Transverse colon (tissue), 4 donors: ENCODE measurements at regions not wholly inside any gene's neighbourhood (a gene's known extent, or its start where the extent isn't known, plus 50 kb on each side); places are given as distances from the start of the nearest gene placed in this dataset.

Experiments used
- DNase-seq: peaks from one replicate; pipeline ENCODE4 v3.0.0-alpha.2; 2019
- H3K27ac ChIP-seq, 4 donors: fragments of 200-600 bp; sonication (generic); 2 replicates each; pipeline ENCODE4 v1.5.1; 2016 to 2018; ENCODE audit warnings: inconsistent platforms in 4 of 4
- H3K27me3 ChIP-seq: fragments of 200-600 bp; sonication (generic); 2 replicates; pipeline ENCODE4 v1.5.1; 2017; ENCODE audit warnings: inconsistent platforms
- H3K36me3 ChIP-seq, 4 donors: fragments of 200-600 bp; sonication (generic); 2 replicates each; pipeline ENCODE4 v1.5.1; 2017 to 2019; ENCODE audit warnings: inconsistent platforms in 4 of 4
- H3K4me1 ChIP-seq, 4 donors: fragments of 200-600 bp; sonication (generic); 2 replicates each; pipeline ENCODE4 v1.5.1; 2017 to 2020; ENCODE audit warnings: inconsistent platforms in 4 of 4
- H3K4me3 ChIP-seq, 4 donors: fragments of 200-600 bp; sonication (generic); 1 replicate in 1 of 4; 2 replicates in 3 of 4; pipeline versions ENCODE4 v1.5.1 to v1.6.1; 2017 to 2019; ENCODE audit warnings: inconsistent platforms in 4 of 4
- H3K9me3 ChIP-seq, 2 donors: fragments of 200-600 bp; sonication (generic); 2 replicates each; pipeline ENCODE4 v1.5.1; 2017 to 2019; ENCODE audit warnings: inconsistent platforms in 2 of 2
- CTCF ChIP-seq, 5 experiments: fragments of 200-600 bp in 3 of 5; fragments of 450-650 bp in 2 of 5; sonication (generic) in 3 of 5; IDR thresholded peaks; 1 replicate in 2 of 5; 2 replicates in 3 of 5; pipeline ENCODE4 v1.5.1; 2016 to 2017; ENCODE audit warnings: antibody characterized with exemption in 5 of 5, inconsistent platforms in 3 of 5, mild to moderate bottlenecking in 2 of 5, moderate library complexity in 1 of 5
- EP300 ChIP-seq: sonication (generic); formaldehyde crosslinking; IDR thresholded peaks from one replicate; pipeline ENCODE4 v1.6.1; 2017; ENCODE audit warnings: antibody characterized with exemption, low read depth
- POLR2A ChIP-seq: fragments of 450-650 bp; IDR thresholded peaks from one replicate; pipeline ENCODE4 v1.6.1; 2016; ENCODE audit warnings: antibody characterized with exemption, mild to moderate bottlenecking, moderate library complexity
- POLR2AphosphoS5 ChIP-seq, 3 donors: sonication (generic); formaldehyde crosslinking; IDR thresholded peaks; one replicate each; pipeline ENCODE4 v1.6.1; 2016; ENCODE audit warnings: antibody characterized with exemption in 3 of 3
- WGBS, 2 donors: methylation state at CpG; one replicate each; pipeline ENCODE4 v1.1.5; 2018; ENCODE audit warnings: low coverage in 1 of 2; 5-methylcytosine and 5-hydroxymethylcytosine counted together
- in situ Hi-C, 4 donors: fragments of 200-750 bp; cut with MboI; loops; one replicate each; pipeline versions ENCODE4 v1.15.0 to v1.15.1; 2017; ENCODE audit warnings: low sequenced_read_pairs in 3 of 4, low pct_ligation_motif_present in 1 of 4, low pct_unique_long_range_greater_than_20kb in 1 of 4
- intact Hi-C: fragments of 100-400 bp; cut with DNase I; formaldehyde crosslinking; loops from one replicate; pipeline ENCODE4 v1.15.1; 2023; ENCODE audit warnings: low total_unique reads

GRCh38 chr5:72607381-72607780 lies 100.2 kb upstream of the ZNF366 start:
- Histone ChIP-seq H3K4me1 (peaks cover 6 to 22% (median 15%) of the 10 kb centered on the region in 4 donors), H3K36me3 (no peaks in the 10 kb centered on the region), H3K4me3 (no peak overlapping the region), H3K9me3 (no peaks in the 10 kb centered on the region), H3K27ac (no peak overlapping the region), H3K27me3 (no peaks in the 10 kb centered on the region)
- intact Hi-C loops, result no loop called here
- no peak for DNase-seq
- WGBS, 2 donors, result 86% methylated on average over 2 of the region's 2 CpGs; no CpG with 5 or more reads in 1 of the 2 donors
- in situ Hi-C loops, result loop anchor here in 2 of 4 donors (25.0 kb wide), 2 partner anchors 205 to 230 kb away; partner anchors contain the start of gene TNPO1 (in 1 of the 2)
- TF ChIP-seq EP300 (no peak), POLR2A (no peak), POLR2AphosphoS5 (IDR thresholded peaks at IDR 0.05) (no peak), CTCF (IDR thresholded peaks at IDR 0.05) (no peak)

- Histone ChIP-seq H3K27ac (no peak overlapping the region), H3K9me3 (no peaks in the 10 kb centered on the region), H3K36me3 (no peaks in the 10 kb centered on the region), H3K27me3 (no peaks in the 10 kb centered on the region), H3K4me3 (no peak overlapping the region), H3K4me1 (peaks cover 6 to 23% (median 16%) of the 10 kb centered on the region in 4 donors)
- TF ChIP-seq POLR2AphosphoS5 (IDR thresholded peaks at IDR 0.05), result no peak
- TF ChIP-seq EP300, result no peak
- no peak for TF ChIP-seq POLR2A
- no peak for TF ChIP-seq CTCF (IDR thresholded peaks at IDR 0.05)
- intact Hi-C loops (no loop called here), in situ Hi-C loops (loop anchor here in 2 of 4 donors (25.0 kb wide), 2 partner anchors 206 to 231 kb away; partner anchors contain the start of gene TNPO1 (in 1 of the 2))
- 93 to 99% methylated on average over 3 to 5 of the region's 5 CpGs for WGBS, 2 donors
- DNase-seq, result no peak
These were observed 99.3 kb upstream of the ZNF366 start for GRCh38 chr5:72606525-72606924.

- no peak for DNase-seq
- H3K27ac ChIP-seq, result no peak overlapping the region
- peaks cover 8 to 24% (median 22%) of the 10 kb centered on the region in 4 donors for H3K4me1 ChIP-seq
- H3K36me3 ChIP-seq, result no peaks in the 10 kb centered on the region
- no peaks in the 10 kb centered on the region for H3K27me3 ChIP-seq
- intact Hi-C loops (no loop called here), in situ Hi-C loops (loop anchor here in 2 of 4 donors (25.0 kb wide), 2 partner anchors 207 to 232 kb away; partner anchors contain the start of gene TNPO1 (in 1 of the 2))
- H3K9me3 ChIP-seq, result no peaks in the 10 kb centered on the region
- no peak for TF ChIP-seq POLR2A
- no peak for TF ChIP-seq EP300
- no peak for TF ChIP-seq CTCF (IDR thresholded peaks at IDR 0.05)
- TF ChIP-seq POLR2AphosphoS5 (IDR thresholded peaks at IDR 0.05), result no peak
- no peak overlapping the region for H3K4me3 ChIP-seq
These were observed 98.4 kb upstream of the ZNF366 start for GRCh38 chr5:72605632-72606031.

- no peak for TF ChIP-seq POLR2AphosphoS5 (IDR thresholded peaks at IDR 0.05)
- no peak for TF ChIP-seq POLR2A
- TF ChIP-seq CTCF (IDR thresholded peaks at IDR 0.05), result no peak
- TF ChIP-seq EP300, result no peak
- WGBS, 2 donors, result 78 to 88% methylated on average over 2 of the region's 2 CpGs
- no peak for DNase-seq
- H3K27ac ChIP-seq, result no peak overlapping the region
- H3K4me1 ChIP-seq, result peaks cover 13 to 31% (median 30%) of the 10 kb centered on the region in 4 donors
- H3K36me3 ChIP-seq, result no peaks in the 10 kb centered on the region
- intact Hi-C loops, result no loop called here
- H3K27me3 ChIP-seq, result no peaks in the 10 kb centered on the region
- H3K9me3 ChIP-seq, result no peaks in the 10 kb centered on the region
- in situ Hi-C loops, result loop anchor here in 2 of 4 donors (25.0 kb wide), 2 partner anchors 208 to 233 kb away; partner anchors contain the start of gene TNPO1 (in 1 of the 2)
- no peak overlapping the region for H3K4me3 ChIP-seq
These were observed 97.6 kb upstream of the ZNF366 start for GRCh38 chr5:72604798-72605154.
